Erythroblast (primary cell): ENCODE measurements at regions not wholly inside any gene's neighbourhood (a gene's known extent, or its start where the extent isn't known, plus 50 kb on each side); places are given as distances from the start of the nearest gene placed in this dataset.

ENCODE experiments used
- GATA1 ChIP-seq: IDR thresholded peaks from 2 replicates; pipeline ENCODE4 v1.6.1; 2011; ENCODE audit warnings: low read depth, mild to moderate bottlenecking, control low read depth, low read length, moderate library complexity
- POLR2A ChIP-seq: IDR thresholded peaks from 2 replicates; pipeline ENCODE4 v1.6.1; 2011; ENCODE audit warnings: mild to moderate bottlenecking, low read length

- no peak for TF ChIP-seq POLR2A
- TF ChIP-seq GATA1 = no peak
Observed at GRCh38 chr2:100692906-100693305, 127.0 kb upstream of the NPAS2 start.
